Glutamatergic neuron (in vitro differentiated cells): ENCODE measurements at regions not wholly inside any gene's neighbourhood (a gene's known extent, or its start where the extent isn't known, plus 50 kb on each side); places are given as distances from the start of the nearest gene placed in this dataset.

Experiments used
- DNase-seq: peaks from one replicate; pipeline ENCODE4 v3.0.0; 2022
- H3K27ac Mint-ChIP-seq: one replicate; pipeline ENCODE4 v1.8.0; 2020; ENCODE audit warnings: mild to moderate bottlenecking, mixed read lengths, inconsistent platforms; ENCODE audit not compliant: unreplicated experiment
- H3K27me3 Mint-ChIP-seq: one replicate; pipeline ENCODE4 v1.8.0; 2020; ENCODE audit warnings: mild to moderate bottlenecking, moderate library complexity, mixed read lengths, inconsistent platforms; ENCODE audit not compliant: unreplicated experiment
- H3K36me3 Mint-ChIP-seq: one replicate; pipeline ENCODE4 v1.8.0; 2020; ENCODE audit warnings: mild to moderate bottlenecking, mixed read lengths, inconsistent platforms; ENCODE audit not compliant: unreplicated experiment
- H3K4me1 Mint-ChIP-seq: one replicate; pipeline ENCODE4 v1.8.0; 2020; ENCODE audit warnings: mild to moderate bottlenecking, low read depth, mixed read lengths, inconsistent platforms; ENCODE audit not compliant: unreplicated experiment
- H3K4me3 Mint-ChIP-seq: one replicate; pipeline ENCODE4 v1.8.0; 2020; ENCODE audit warnings: mild to moderate bottlenecking, mixed read lengths, inconsistent platforms; ENCODE audit not compliant: unreplicated experiment
- H3K9me3 Mint-ChIP-seq: one replicate; pipeline ENCODE4 v1.8.0; 2020; ENCODE audit warnings: mild to moderate bottlenecking, moderate library complexity, mixed read lengths, inconsistent platforms; ENCODE audit not compliant: unreplicated experiment
- CTCF ChIP-seq: fragments of 200-600 bp; sonication (generic); IDR thresholded peaks from one replicate; pipeline ENCODE4 v1.5.0; 2021; ENCODE audit not compliant: partially characterized antibody, unreplicated experiment

DNA sequence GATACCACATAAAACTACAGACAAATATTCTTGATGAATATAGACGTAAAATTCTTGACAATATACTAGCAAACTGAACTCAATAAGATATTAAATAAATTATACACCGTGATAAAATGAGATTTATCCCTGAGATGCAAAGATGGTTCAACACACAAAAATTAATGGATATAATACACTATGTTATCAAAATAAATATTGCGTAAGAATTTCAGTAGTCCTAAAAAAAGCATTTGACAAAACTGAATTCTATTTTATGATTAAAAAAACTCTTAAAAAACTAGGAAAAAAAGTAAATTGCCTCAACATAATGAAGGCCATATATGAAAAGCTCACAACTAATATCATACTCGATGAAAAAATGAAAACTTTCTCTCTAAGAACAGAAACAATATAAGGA lies 472.3 kb upstream of the GRIA1 start:
- no peak for TF ChIP-seq CTCF
- Mint-ChIP-seq H3K27me3 (peaks cover 2% of the 10 kb centered on the region), H3K9me3 (peaks cover 4% of the 10 kb centered on the region)

GRCh38 chr5:153030755-153031725 lies 459.4 kb upstream of the GRIA1 start:
- no peaks in the 10 kb centered on the region for H3K4me1 Mint-ChIP-seq
- peaks cover 6% of the 10 kb centered on the region for H3K36me3 Mint-ChIP-seq
- H3K9me3 Mint-ChIP-seq, result no peaks in the 10 kb centered on the region
- no peak for TF ChIP-seq CTCF
- no peak overlapping the region for H3K27ac Mint-ChIP-seq
- H3K27me3 Mint-ChIP-seq, result no peaks in the 10 kb centered on the region
- H3K4me3 Mint-ChIP-seq, result no peak overlapping the region
- DNase-seq, result no peak

More for the DNA sequence above, 472.3 kb upstream of the GRIA1 start:
- no peaks in the 10 kb centered on the region for H3K4me1 Mint-ChIP-seq
- H3K27ac Mint-ChIP-seq, result no peak overlapping the region
- no peak overlapping the region for H3K4me3 Mint-ChIP-seq
- peaks cover 18% of the 10 kb centered on the region for H3K36me3 Mint-ChIP-seq
- no peak for DNase-seq

GRCh38 chr5:153039501-153039900 lies 451.0 kb upstream of the GRIA1 start:
- Mint-ChIP-seq H3K27ac (no peak overlapping the region), H3K4me1 (peaks cover 5% of the 10 kb centered on the region), H3K9me3 (no peaks in the 10 kb centered on the region), H3K36me3 (no peaks in the 10 kb centered on the region), H3K27me3 (no peaks in the 10 kb centered on the region), H3K4me3 (no peak overlapping the region)
- no peak for TF ChIP-seq CTCF
- DNase-seq, result no peak

- Mint-ChIP-seq H3K36me3 (no peaks in the 10 kb centered on the region), H3K4me1 (no peaks in the 10 kb centered on the region), H3K27ac (no peak overlapping the region), H3K4me3 (no peak overlapping the region), H3K9me3 (no peaks in the 10 kb centered on the region), H3K27me3 (no peaks in the 10 kb centered on the region)
- no peak for DNase-seq
- TF ChIP-seq CTCF, result no peak
These were observed 446.6 kb upstream of the GRIA1 start for GRCh38 chr5:153043886-153044285.

- no peak for TF ChIP-seq CTCF
- Mint-ChIP-seq H3K27me3 (no peaks in the 10 kb centered on the region), H3K4me1 (peaks cover 6% of the 10 kb centered on the region), H3K9me3 (no peaks in the 10 kb centered on the region), H3K36me3 (no peaks in the 10 kb centered on the region), H3K4me3 (no peak overlapping the region), H3K27ac (no peak overlapping the region)
- DNase-seq, result no peak
These were observed 439.8 kb upstream of the GRIA1 start for GRCh38 chr5:153050496-153051179.
